ENCODE measurements at regions not wholly inside any gene's neighbourhood (a gene's known extent, or its start where the extent isn't known, plus 50 kb on each side); places are given as distances from the start of the nearest gene placed in this dataset.

- in situ Hi-C loops (cut with MboI; ENCODE audit: low pct_unique_long_range_greater_than_20kb, low sequenced_read_pairs, unreplicated experiment) = no loop called here
- DNase-seq (ENCODE audit: low spot score) = no peak
- TF ChIP-seq, protein P1, sequence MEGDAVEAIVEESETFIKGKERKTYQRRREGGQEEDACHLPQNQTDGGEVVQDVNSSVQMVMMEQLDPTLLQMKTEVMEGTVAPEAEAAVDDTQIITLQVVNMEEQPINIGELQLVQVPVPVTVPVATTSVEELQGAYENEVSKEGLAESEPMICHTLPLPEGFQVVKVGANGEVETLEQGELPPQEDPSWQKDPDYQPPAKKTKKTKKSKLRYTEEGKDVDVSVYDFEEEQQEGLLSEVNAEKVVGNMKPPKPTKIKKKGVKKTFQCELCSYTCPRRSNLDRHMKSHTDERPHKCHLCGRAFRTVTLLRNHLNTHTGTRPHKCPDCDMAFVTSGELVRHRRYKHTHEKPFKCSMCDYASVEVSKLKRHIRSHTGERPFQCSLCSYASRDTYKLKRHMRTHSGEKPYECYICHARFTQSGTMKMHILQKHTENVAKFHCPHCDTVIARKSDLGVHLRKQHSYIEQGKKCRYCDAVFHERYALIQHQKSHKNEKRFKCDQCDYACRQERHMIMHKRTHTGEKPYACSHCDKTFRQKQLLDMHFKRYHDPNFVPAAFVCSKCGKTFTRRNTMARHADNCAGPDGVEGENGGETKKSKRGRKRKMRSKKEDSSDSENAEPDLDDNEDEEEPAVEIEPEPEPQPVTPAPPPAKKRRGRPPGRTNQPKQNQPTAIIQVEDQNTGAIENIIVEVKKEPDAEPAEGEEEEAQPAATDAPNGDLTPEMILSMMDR (IDR thresholded peaks at IDR 0.05; ENCODE audit: extremely low read depth, insufficient read depth, missing control alignments) = no peak
Observed at GRCh38 chr11:134503100-134503499, 91.1 kb upstream of the B3GAT1 start.

GRCh38 chr11:134502153-134502550 lies 90.1 kb upstream of the B3GAT1 start:
- TF ChIP-seq, protein P1 (IDR thresholded peaks at IDR 0.05; ENCODE audit: extremely low read depth, insufficient read depth, missing control alignments) = no peak
- in situ Hi-C loops (cut with MboI; ENCODE audit: low pct_unique_long_range_greater_than_20kb, low sequenced_read_pairs, unreplicated experiment) = no loop called here

GRCh38 chr11:134501406-134502152 lies 89.5 kb upstream of the B3GAT1 start:
- no peak for DNase-seq (ENCODE audit: low spot score)
- TF ChIP-seq, protein P1 (IDR thresholded peaks at IDR 0.05; ENCODE audit: extremely low read depth, insufficient read depth, missing control alignments) = no peak
- in situ Hi-C loops (cut with MboI; ENCODE audit: low pct_unique_long_range_greater_than_20kb, low sequenced_read_pairs, unreplicated experiment) = no loop called here

More at GRCh38 chr11:134502153-134502550, 90.1 kb upstream of the B3GAT1 start:
- no peak for DNase-seq (ENCODE audit: low spot score)

GRCh38 chr11:134500621-134501020 lies 88.6 kb upstream of the B3GAT1 start:
- in situ Hi-C loops (cut with MboI; ENCODE audit: low pct_unique_long_range_greater_than_20kb, low sequenced_read_pairs, unreplicated experiment) = no loop called here
- TF ChIP-seq, protein P1 (IDR thresholded peaks at IDR 0.05; ENCODE audit: extremely low read depth, insufficient read depth, missing control alignments) = no peak
- no peak for DNase-seq (ENCODE audit: low spot score)

DNA sequence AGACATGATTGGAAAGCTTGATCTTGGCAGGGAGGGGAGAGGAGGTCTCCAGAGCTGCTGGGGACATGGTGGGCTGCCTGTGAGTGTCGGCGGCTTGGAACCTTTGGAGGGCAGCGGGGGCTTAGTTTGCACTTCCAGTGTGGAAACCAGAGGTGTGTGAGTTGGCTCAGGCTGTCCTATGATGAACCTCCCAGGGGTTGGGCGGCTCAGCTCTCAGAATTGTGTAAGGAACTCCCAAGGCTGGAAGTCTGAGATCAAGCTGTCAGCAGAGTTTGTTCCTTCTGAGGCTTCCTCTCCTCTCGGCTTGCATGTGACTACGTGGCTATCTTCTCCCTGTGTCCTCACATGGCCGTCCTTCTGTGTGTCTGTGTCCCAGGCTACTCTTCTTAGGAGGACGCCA lies 87.9 kb upstream of the B3GAT1 start:
- TF ChIP-seq, protein P1 (IDR thresholded peaks at IDR 0.05; ENCODE audit: extremely low read depth, insufficient read depth, missing control alignments) = no peak
- in situ Hi-C loops (cut with MboI; ENCODE audit: low pct_unique_long_range_greater_than_20kb, low sequenced_read_pairs, unreplicated experiment) = no loop called here

GRCh38 chr11:134498326-134499139 lies 86.5 kb upstream of the B3GAT1 start:
- TF ChIP-seq, protein P1 (IDR thresholded peaks at IDR 0.05; ENCODE audit: extremely low read depth, insufficient read depth, missing control alignments) = no peak
- in situ Hi-C loops (cut with MboI; ENCODE audit: low pct_unique_long_range_greater_than_20kb, low sequenced_read_pairs, unreplicated experiment) = no loop called here
- no peak for DNase-seq (ENCODE audit: low spot score)

More for the DNA sequence above, 87.9 kb upstream of the B3GAT1 start:
- no peak for DNase-seq (ENCODE audit: low spot score)
